ENCODE measurements at regions not wholly inside any gene's neighbourhood (a gene's known extent, or its start where the extent isn't known, plus 50 kb on each side); places are given as distances from the start of the nearest gene placed in this dataset.

- no peaks in the 10 kb centered on the region for H3K79me2 ChIP-seq
- H3K4me2 ChIP-seq (ENCODE audit: low read length): no peak overlapping the region
- no peak overlapping the region for H2AFZ ChIP-seq
- no peak overlapping the region for H3K9ac ChIP-seq
- no peaks in the 10 kb centered on the region for H3K27me3 ChIP-seq (ENCODE audit: control insufficient read depth, insufficient read depth, low read length)
- no peak overlapping the region for H3K4me3 ChIP-seq (ENCODE audit: low read depth, low read length)
- H3K36me3 ChIP-seq (ENCODE audit: control insufficient read depth, insufficient read depth, low read length): no peaks in the 10 kb centered on the region
- TF ChIP-seq, protein P1, sequence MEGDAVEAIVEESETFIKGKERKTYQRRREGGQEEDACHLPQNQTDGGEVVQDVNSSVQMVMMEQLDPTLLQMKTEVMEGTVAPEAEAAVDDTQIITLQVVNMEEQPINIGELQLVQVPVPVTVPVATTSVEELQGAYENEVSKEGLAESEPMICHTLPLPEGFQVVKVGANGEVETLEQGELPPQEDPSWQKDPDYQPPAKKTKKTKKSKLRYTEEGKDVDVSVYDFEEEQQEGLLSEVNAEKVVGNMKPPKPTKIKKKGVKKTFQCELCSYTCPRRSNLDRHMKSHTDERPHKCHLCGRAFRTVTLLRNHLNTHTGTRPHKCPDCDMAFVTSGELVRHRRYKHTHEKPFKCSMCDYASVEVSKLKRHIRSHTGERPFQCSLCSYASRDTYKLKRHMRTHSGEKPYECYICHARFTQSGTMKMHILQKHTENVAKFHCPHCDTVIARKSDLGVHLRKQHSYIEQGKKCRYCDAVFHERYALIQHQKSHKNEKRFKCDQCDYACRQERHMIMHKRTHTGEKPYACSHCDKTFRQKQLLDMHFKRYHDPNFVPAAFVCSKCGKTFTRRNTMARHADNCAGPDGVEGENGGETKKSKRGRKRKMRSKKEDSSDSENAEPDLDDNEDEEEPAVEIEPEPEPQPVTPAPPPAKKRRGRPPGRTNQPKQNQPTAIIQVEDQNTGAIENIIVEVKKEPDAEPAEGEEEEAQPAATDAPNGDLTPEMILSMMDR (IDR thresholded peaks at IDR 0.05): no peak
- no peak overlapping the region for H3K27ac ChIP-seq
- H3K9me3 ChIP-seq (ENCODE audit: control insufficient read depth, low read length): no peaks in the 10 kb centered on the region
- no peaks in the 10 kb centered on the region for H3K4me1 ChIP-seq
These were observed 435.4 kb upstream of the HSFY2 start for GRCh38 chrY:19208915-19209314.

- no peaks in the 10 kb centered on the region for H3K4me1 ChIP-seq
- H3K79me2 ChIP-seq: no peaks in the 10 kb centered on the region
- no peaks in the 10 kb centered on the region for H3K27me3 ChIP-seq (ENCODE audit: control insufficient read depth, insufficient read depth, low read length)
- no peak overlapping the region for H3K4me2 ChIP-seq (ENCODE audit: low read length)
- no peak overlapping the region for H3K4me3 ChIP-seq (ENCODE audit: low read depth, low read length)
- TF ChIP-seq, protein P1 (IDR thresholded peaks at IDR 0.05): no peak
- no peaks in the 10 kb centered on the region for H3K9me3 ChIP-seq (ENCODE audit: control insufficient read depth, low read length)
- H2AFZ ChIP-seq: no peak overlapping the region
- no peak overlapping the region for H3K27ac ChIP-seq
- H3K9ac ChIP-seq: no peak overlapping the region
- H3K36me3 ChIP-seq (ENCODE audit: control insufficient read depth, insufficient read depth, low read length): no peaks in the 10 kb centered on the region
These were observed 433.5 kb upstream of the HSFY2 start for GRCh38 chrY:19207048-19207447.

- no peak overlapping the region for H2AFZ ChIP-seq
- H3K4me2 ChIP-seq (ENCODE audit: low read length): no peak overlapping the region
- TF ChIP-seq, protein P1 (IDR thresholded peaks at IDR 0.05): no peak
- no peaks in the 10 kb centered on the region for H3K9me3 ChIP-seq (ENCODE audit: control insufficient read depth, low read length)
- H3K79me2 ChIP-seq: no peaks in the 10 kb centered on the region
- H3K9ac ChIP-seq: no peak overlapping the region
- H3K27ac ChIP-seq: no peak overlapping the region
- H3K4me3 ChIP-seq (ENCODE audit: low read depth, low read length): no peak overlapping the region
- no peaks in the 10 kb centered on the region for H3K36me3 ChIP-seq (ENCODE audit: control insufficient read depth, insufficient read depth, low read length)
- H3K4me1 ChIP-seq: no peaks in the 10 kb centered on the region
- H3K27me3 ChIP-seq (ENCODE audit: control insufficient read depth, insufficient read depth, low read length): no peaks in the 10 kb centered on the region
These were observed 407.3 kb upstream of the HSFY2 start for GRCh38 chrY:19180824-19181223.

- no peak overlapping the region for H3K27ac ChIP-seq
- H3K4me3 ChIP-seq (ENCODE audit: low read depth, low read length): no peak overlapping the region
- no peaks in the 10 kb centered on the region for H3K36me3 ChIP-seq (ENCODE audit: control insufficient read depth, insufficient read depth, low read length)
- H3K4me2 ChIP-seq (ENCODE audit: low read length): no peak overlapping the region
- TF ChIP-seq, protein P1 (IDR thresholded peaks at IDR 0.05): no peak
- no peaks in the 10 kb centered on the region for H3K9me3 ChIP-seq (ENCODE audit: control insufficient read depth, low read length)
- no peak overlapping the region for H3K9ac ChIP-seq
- no peaks in the 10 kb centered on the region for H3K4me1 ChIP-seq
- no peak overlapping the region for H2AFZ ChIP-seq
- no peaks in the 10 kb centered on the region for H3K79me2 ChIP-seq
- H3K27me3 ChIP-seq (ENCODE audit: control insufficient read depth, insufficient read depth, low read length): no peaks in the 10 kb centered on the region
These were observed 394.6 kb upstream of the HSFY2 start for GRCh38 chrY:19168202-19168565.

DNA sequence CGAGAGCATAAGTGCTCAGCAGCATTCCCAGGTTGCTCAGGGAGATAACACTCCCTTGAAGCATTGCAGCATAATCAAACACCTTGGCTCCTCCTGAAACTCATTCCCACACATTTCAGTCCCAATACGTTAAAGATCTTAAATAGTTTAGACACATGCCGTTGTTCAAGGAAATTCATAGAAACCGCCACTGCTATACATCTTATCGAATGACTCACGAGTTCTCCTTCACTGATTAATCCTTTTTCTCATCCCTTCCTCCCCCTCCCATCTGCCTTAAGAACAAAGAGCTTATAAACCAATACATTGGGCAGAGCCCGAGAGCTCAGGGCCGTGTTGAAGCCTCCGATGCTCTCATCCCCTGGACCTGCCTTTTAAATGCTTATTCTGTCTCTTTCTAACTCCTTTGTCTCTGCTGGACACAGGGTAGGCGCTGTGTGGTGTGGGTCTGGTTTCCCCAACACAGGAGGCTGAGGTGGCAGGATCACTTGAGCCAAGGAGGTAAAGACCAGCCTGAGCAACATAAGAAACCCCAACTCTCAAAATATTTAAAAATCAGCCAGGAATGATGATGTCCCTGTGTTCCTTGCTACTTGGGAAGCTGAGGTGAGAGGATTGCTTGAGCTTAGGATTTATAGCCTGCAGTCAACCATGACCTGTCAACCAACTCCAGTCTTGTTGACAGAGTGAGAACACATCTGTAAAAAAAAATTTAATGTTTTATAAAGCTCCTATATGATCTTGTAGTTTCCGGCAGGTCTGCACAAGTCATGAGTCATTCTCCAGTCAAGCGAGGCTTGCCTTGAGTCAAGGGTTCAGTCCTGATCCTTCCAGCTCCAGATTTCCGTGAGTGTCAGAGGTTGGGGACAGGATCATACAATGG lies 394.0 kb upstream of the HSFY2 start:
- Histone ChIP-seq H2AFZ (no peak overlapping the region), H3K4me3 (ENCODE audit: low read depth, low read length) (no peak overlapping the region), H3K4me2 (ENCODE audit: low read length) (no peak overlapping the region), H3K27ac (no peak overlapping the region), H3K9me3 (ENCODE audit: control insufficient read depth, low read length) (no peaks in the 10 kb centered on the region), H3K79me2 (no peaks in the 10 kb centered on the region), H3K4me1 (no peaks in the 10 kb centered on the region), H3K27me3 (ENCODE audit: control insufficient read depth, insufficient read depth, low read length) (no peaks in the 10 kb centered on the region), H3K36me3 (ENCODE audit: control insufficient read depth, insufficient read depth, low read length) (no peaks in the 10 kb centered on the region), H3K9ac (no peak overlapping the region)
- TF ChIP-seq, protein P1 (IDR thresholded peaks at IDR 0.05): no peak

Measured in parathyroid adenoma (tissue), 2 donors.